ENCODE measurements at regions not wholly inside any gene's neighbourhood (a gene's known extent, or its start where the extent isn't known, plus 50 kb on each side); places are given as distances from the start of the nearest gene placed in this dataset.

- Histone ChIP-seq H3K9me1 (ENCODE audit: control insufficient read depth, insufficient read depth, low read length) (no peaks in the 10 kb centered on the region), H3K36me3 (ENCODE audit: control insufficient read depth, insufficient read depth, low read length) (no peaks in the 10 kb centered on the region), H3K9me3 (replicated peaks; ENCODE audit: control insufficient read depth, insufficient read depth, low read depth, low read length) (no peaks in the 10 kb centered on the region), H3K27ac (ENCODE audit: extremely low read depth, low read depth, low read length) (no peak overlapping the region), H3K27me3 (ENCODE audit: control insufficient read depth in 2 of 2, insufficient read depth in 2 of 2, low read length in 2 of 2) (no peaks in the 10 kb centered on the region; a peak in 2 of 5 replicates), H3K4me2 (ENCODE audit: insufficient read depth, low read length) (no peak overlapping the region), H4K20me1 (replicated peaks; ENCODE audit: control insufficient read depth, insufficient read depth, low read length) (no peaks in the 10 kb centered on the region), H3K79me2 (ENCODE audit: control insufficient read depth, insufficient read depth, low read length) (no peaks in the 10 kb centered on the region), H3K9ac (ENCODE audit: insufficient read depth in 1 of 2, low read depth in 2 of 2, low read length in 2 of 2) (no peak overlapping the region), H3K4me1 (replicated peaks in 1 of 2; ENCODE audit: control insufficient read depth in 2 of 2, insufficient read depth in 2 of 2, low read length in 2 of 2) (no peaks in the 10 kb centered on the region), H2AFZ (ENCODE audit: low read depth, low read length) (no peak overlapping the region), H3K4me3 (no peak overlapping the region)
- ChIA-PET CTCF (ENCODE audit: low intra/inter-chr PET ratio) (no interaction called here), POLR2A (no interaction called here)
- WGBS (ENCODE audit: insufficient coverage, low coverage, missing lambda C conversion rate): 3% methylated on average over 3 of the region's 3 CpGs
- no peak for ATAC-seq
- in situ Hi-C loops (cut with MboI): no loop called here
- TF ChIP-seq GABPB1 (CRISPR knock-in tag; IDR thresholded peaks at IDR 0.05) (no peak), HDAC6 (IDR thresholded peaks at IDR 0.05; ENCODE audit: low read depth, low read length) (no peak), PHF21A (IDR thresholded peaks at IDR 0.05; ENCODE audit: borderline replicate concordance, low read depth) (no peak), KAT2B (IDR thresholded peaks at IDR 0.05; ENCODE audit: low read depth, low read length) (no peak), ZSCAN32 (CRISPR knock-in tag; IDR thresholded peaks at IDR 0.05) (no peak), MAFK (IDR thresholded peaks at IDR 0.05; ENCODE audit: low read length) (no peak), RBBP5 (IDR thresholded peaks at IDR 0.05; ENCODE audit: borderline replicate concordance, insufficient read depth, low read length, poor library complexity, severe bottlenecking) (no peak), PKNOX1 (IDR thresholded peaks at IDR 0.05) (no peak), EWSR1 (IDR thresholded peaks at IDR 0.05; ENCODE audit: borderline replicate concordance, low read depth, partially characterized antibody) (no peak), ZBTB7A (IDR thresholded peaks at IDR 0.05; ENCODE audit: borderline replicate concordance, control insufficient read depth, low read depth, low read length) (no peak), WHSC1 (IDR thresholded peaks at IDR 0.05; ENCODE audit: low read length) (no peak), NCOA2 (IDR thresholded peaks at IDR 0.05; ENCODE audit: partially characterized antibody in 2 of 2) (no peak), CSDE1 (IDR thresholded peaks at IDR 0.05) (no peak), CTBP1 (IDR thresholded peaks at IDR 0.05; ENCODE audit: borderline replicate concordance) (no peak), PURB (CRISPR knock-in tag; IDR thresholded peaks at IDR 0.05; ENCODE audit: low read depth) (no peak), SMARCB1 (IDR thresholded peaks at IDR 0.05; ENCODE audit: insufficient read length, low read depth) (no peak), ZKSCAN3 (CRISPR knock-in tag; IDR thresholded peaks at IDR 0.05) (no peak), TGIF2 (CRISPR knock-in tag; IDR thresholded peaks at IDR 0.05) (no peak)
- no peak for DNase-seq (ENCODE audit: extremely low read depth in 1 of 4, low spot score in 3 of 4)
- BruUV-seq (replicated peaks): no TSS peak
- intact Hi-C loops (cut with micrococcal nuclease): no loop called here
- FAIRE-seq: no peak
Measured at GRCh38 chr5:112657804-112658203, 79.9 kb upstream of the APC start.
